DOHH2 (cell line): ENCODE measurements at regions not wholly inside any gene's neighbourhood (a gene's known extent, or its start where the extent isn't known, plus 50 kb on each side); places are given as distances from the start of the nearest gene placed in this dataset.

Experiments
- CTCF ChIP-seq: fragments of 200-600 bp; sonication (generic); IDR thresholded peaks from one replicate; pipeline ENCODE4 v1.5.1; 2014; ENCODE audit warnings: antibody characterized with exemption, mild to moderate bottlenecking, low read depth, low read length; ENCODE audit not compliant: poor library complexity, severe bottlenecking
- EZH2phosphoT487 ChIP-seq: fragments of 200-600 bp; sonication (generic); IDR thresholded peaks from 2 replicates; pipeline ENCODE4 v1.6.1; 2017; ENCODE audit warnings: borderline replicate concordance, mild to moderate bottlenecking, antibody characterized with exemption, low read length, moderate library complexity, mixed read lengths

GRCh38 chr4:134501973-134502643, 300.5 kb upstream of the PABPC4L start:
- no peak for TF ChIP-seq EZH2phosphoT487
- TF ChIP-seq CTCF, result no peak
